Osteoblast (primary cell): ENCODE measurements at regions not wholly inside any gene's neighbourhood (a gene's known extent, or its start where the extent isn't known, plus 50 kb on each side); places are given as distances from the start of the nearest gene placed in this dataset.

Experiments used
- DNase-seq: peaks from one replicate; pipeline ENCODE4 v3.0.0; 2011; ENCODE audit warnings: low spot score, mixed read lengths; ENCODE audit not compliant: insufficient read length; ENCODE audit errors: missing footprints
- H2AFZ ChIP-seq: 2 replicates; pipeline ENCODE4 v1.6.0; 2011; ENCODE audit warnings: mild to moderate bottlenecking, low read length
- H3K27ac ChIP-seq: 2 replicates; pipeline ENCODE4 v1.5.1; 2011; ENCODE audit warnings: mild to moderate bottlenecking, low read depth, low read length, moderate library complexity
- H3K27me3 ChIP-seq: 2 replicates; pipeline ENCODE4 v1.6.0; 2012; ENCODE audit warnings: mild to moderate bottlenecking, control low read depth, inconsistent platforms, low read length, moderate library complexity; ENCODE audit not compliant: insufficient read depth
- H3K36me3 ChIP-seq: 2 replicates; pipeline ENCODE4 v1.5.1; 2011; ENCODE audit warnings: mild to moderate bottlenecking, low read length, control low read depth, moderate library complexity; ENCODE audit not compliant: insufficient read depth
- H3K4me1 ChIP-seq: 2 replicates; pipeline ENCODE4 v1.5.1; 2011; ENCODE audit warnings: mild to moderate bottlenecking, low read length, control low read depth, moderate library complexity; ENCODE audit not compliant: insufficient read depth
- H3K4me2 ChIP-seq: 2 replicates; pipeline ENCODE4 v1.6.0; 2011; ENCODE audit warnings: mild to moderate bottlenecking, low read length; ENCODE audit not compliant: insufficient read depth
- H3K4me3 ChIP-seq: fragments of 200-600 bp; sonication (generic); 3 replicates; pipeline ENCODE4 v1.5.1; 2012; ENCODE audit warnings: mild to moderate bottlenecking, low read length, inconsistent platforms; ENCODE audit not compliant: insufficient read depth
- H3K79me2 ChIP-seq: 2 replicates; pipeline ENCODE4 v1.6.0; 2012; ENCODE audit warnings: mild to moderate bottlenecking, low read length, control low read depth, inconsistent platforms; ENCODE audit not compliant: insufficient read depth
- H3K9me3 ChIP-seq: 2 replicates; pipeline ENCODE4 v1.5.1; 2011; ENCODE audit warnings: low read depth, low read length, control low read depth
- H4K20me1 ChIP-seq: 2 replicates; pipeline ENCODE4 v1.6.0; 2012; ENCODE audit warnings: mild to moderate bottlenecking, low read length, control low read depth; ENCODE audit not compliant: insufficient read depth
- TF ChIP-seq, protein P1 (sequence below): IDR thresholded peaks from 2 replicates; pipeline ENCODE4 v1.5.1; 2011; ENCODE audit warnings: mild to moderate bottlenecking, low read depth, low read length, moderate library complexity; ENCODE audit errors: extremely low read depth

DNA sequence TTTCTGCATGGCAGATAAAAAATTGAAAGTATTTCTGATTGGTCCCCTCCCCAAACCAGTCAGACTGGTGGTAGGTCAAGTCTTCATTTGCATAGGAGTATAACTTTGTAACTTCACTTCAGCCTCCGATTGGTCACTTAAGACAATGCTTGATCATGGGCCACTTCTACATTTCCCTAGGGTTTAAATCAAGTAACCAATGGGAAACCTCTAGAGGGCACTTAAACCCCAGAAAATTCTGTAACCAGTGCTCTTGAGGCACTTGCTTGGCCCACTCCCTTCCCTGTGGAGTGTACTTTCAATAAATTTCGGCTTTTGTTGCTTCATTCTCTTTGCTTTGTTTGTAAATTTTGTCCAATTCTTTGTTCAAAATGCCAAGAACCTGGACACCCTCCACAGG is 225.5 kb downstream of the ARPP21 start:
- Histone ChIP-seq H3K27ac (no peak overlapping the region), H3K79me2 (no peaks in the 10 kb centered on the region), H3K27me3 (no peaks in the 10 kb centered on the region), H3K4me3 (no peak overlapping the region), H3K4me2 (no peak overlapping the region), H3K9me3 (no peaks in the 10 kb centered on the region), H3K4me1 (no peaks in the 10 kb centered on the region), H2AFZ (no peak overlapping the region), H4K20me1 (no peaks in the 10 kb centered on the region), H3K36me3 (no peaks in the 10 kb centered on the region)
- TF ChIP-seq, protein P1, sequence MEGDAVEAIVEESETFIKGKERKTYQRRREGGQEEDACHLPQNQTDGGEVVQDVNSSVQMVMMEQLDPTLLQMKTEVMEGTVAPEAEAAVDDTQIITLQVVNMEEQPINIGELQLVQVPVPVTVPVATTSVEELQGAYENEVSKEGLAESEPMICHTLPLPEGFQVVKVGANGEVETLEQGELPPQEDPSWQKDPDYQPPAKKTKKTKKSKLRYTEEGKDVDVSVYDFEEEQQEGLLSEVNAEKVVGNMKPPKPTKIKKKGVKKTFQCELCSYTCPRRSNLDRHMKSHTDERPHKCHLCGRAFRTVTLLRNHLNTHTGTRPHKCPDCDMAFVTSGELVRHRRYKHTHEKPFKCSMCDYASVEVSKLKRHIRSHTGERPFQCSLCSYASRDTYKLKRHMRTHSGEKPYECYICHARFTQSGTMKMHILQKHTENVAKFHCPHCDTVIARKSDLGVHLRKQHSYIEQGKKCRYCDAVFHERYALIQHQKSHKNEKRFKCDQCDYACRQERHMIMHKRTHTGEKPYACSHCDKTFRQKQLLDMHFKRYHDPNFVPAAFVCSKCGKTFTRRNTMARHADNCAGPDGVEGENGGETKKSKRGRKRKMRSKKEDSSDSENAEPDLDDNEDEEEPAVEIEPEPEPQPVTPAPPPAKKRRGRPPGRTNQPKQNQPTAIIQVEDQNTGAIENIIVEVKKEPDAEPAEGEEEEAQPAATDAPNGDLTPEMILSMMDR, result no peak
- DNase-seq, result no peak

DNA sequence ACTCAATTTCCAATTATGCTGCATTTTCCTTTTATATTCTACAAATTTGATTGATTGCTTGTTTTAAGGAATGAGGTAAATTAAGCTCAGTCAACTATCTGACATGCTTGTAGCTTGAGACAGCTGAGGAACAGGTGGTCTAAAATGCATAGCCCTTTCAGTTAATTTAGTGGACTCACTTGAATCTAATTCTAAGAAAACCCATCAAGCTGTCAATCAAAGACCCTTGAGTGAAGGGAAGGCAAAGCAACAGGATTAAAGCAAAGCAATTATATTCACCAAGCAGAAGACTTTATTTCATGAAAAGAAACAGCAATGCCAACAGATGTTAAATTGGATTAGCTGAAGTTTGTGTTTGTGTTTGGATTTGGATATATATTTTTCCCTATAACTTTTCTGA is 228.5 kb downstream of the ARPP21 start:
- Histone ChIP-seq H3K4me2 (no peak overlapping the region), H4K20me1 (no peaks in the 10 kb centered on the region), H3K27me3 (no peaks in the 10 kb centered on the region), H3K4me1 (no peaks in the 10 kb centered on the region), H3K79me2 (no peaks in the 10 kb centered on the region), H3K36me3 (no peaks in the 10 kb centered on the region), H3K4me3 (no peak overlapping the region), H3K27ac (no peak overlapping the region), H2AFZ (no peak overlapping the region), H3K9me3 (no peaks in the 10 kb centered on the region)
- DNase-seq, result no peak
- TF ChIP-seq, protein P1, result no peak

DNA sequence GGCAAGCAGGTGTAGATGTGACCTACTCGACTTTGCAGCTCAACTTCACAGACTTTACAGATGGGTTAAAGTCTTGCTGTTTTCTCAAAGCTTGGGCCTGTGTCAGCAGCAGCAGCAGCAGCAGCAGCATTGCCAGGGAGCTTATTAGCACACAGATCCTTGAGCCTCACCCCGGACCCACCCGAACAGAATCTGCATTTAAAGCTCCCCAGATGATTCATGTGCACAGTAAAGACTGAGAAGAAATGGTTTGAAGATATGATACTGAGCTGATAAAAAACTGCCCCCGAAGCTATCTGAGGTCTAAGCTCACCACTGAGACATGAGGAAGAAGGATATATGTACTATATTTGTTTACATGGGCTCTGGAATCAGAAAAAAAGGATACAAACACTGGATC is 231.7 kb downstream of the ARPP21 start:
- Histone ChIP-seq H4K20me1 (no peaks in the 10 kb centered on the region), H3K4me2 (no peak overlapping the region), H3K36me3 (no peaks in the 10 kb centered on the region), H3K27ac (no peak overlapping the region), H3K4me1 (no peaks in the 10 kb centered on the region), H3K27me3 (no peaks in the 10 kb centered on the region), H3K79me2 (no peaks in the 10 kb centered on the region), H3K4me3 (no peak overlapping the region), H2AFZ (no peak overlapping the region), H3K9me3 (no peaks in the 10 kb centered on the region)
- no peak for DNase-seq
- TF ChIP-seq, protein P1, result no peak

DNA sequence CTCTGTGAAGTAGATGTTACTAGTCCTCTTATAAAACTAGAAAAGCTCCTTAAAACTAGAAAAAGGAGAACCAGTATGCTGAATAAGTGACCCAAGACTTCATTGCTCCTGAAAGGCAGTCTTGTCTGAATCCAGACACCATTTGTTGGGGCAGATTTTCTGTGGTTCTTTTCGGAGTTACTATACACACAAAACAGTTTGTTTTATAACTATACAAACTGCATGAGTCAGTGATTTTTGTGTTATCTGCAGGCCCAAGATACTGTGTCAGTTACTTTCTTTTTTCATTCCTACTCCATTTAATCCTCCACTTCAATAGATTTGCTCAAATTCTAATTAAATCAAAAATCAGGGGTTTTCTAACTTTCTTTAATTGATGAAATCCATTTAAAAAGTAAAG is 244.6 kb downstream of the ARPP21 start:
- TF ChIP-seq, protein P1, result no peak
- Histone ChIP-seq H3K9me3 (peaks cover 1% of the 10 kb centered on the region), H3K4me1 (no peaks in the 10 kb centered on the region), H3K79me2 (no peaks in the 10 kb centered on the region), H3K4me3 (no peak overlapping the region), H2AFZ (no peak overlapping the region), H3K4me2 (no peak overlapping the region), H4K20me1 (no peaks in the 10 kb centered on the region), H3K27me3 (no peaks in the 10 kb centered on the region), H3K27ac (no peak overlapping the region), H3K36me3 (no peaks in the 10 kb centered on the region)
- no peak for DNase-seq
